Activated T-cell treated with anti-CD3 and anti-CD28 coated beads, Interleukin-2, amount 50 U/mL, for 48 hours (primary cell): ENCODE measurements at regions not wholly inside any gene's neighbourhood (a gene's known extent, or its start where the extent isn't known, plus 50 kb on each side); places are given as distances from the start of the nearest gene placed in this dataset.
"Not testable (repeated sequence)": the region's sequence is repeated elsewhere in the genome, so short reads cannot be mapped to it uniquely, and the experiment has no call there.

ENCODE experiments used
- DNase-seq, 2 experiments: peaks; one replicate each; pipeline ENCODE4 v3.0.0-alpha.2; 2020

DNA sequence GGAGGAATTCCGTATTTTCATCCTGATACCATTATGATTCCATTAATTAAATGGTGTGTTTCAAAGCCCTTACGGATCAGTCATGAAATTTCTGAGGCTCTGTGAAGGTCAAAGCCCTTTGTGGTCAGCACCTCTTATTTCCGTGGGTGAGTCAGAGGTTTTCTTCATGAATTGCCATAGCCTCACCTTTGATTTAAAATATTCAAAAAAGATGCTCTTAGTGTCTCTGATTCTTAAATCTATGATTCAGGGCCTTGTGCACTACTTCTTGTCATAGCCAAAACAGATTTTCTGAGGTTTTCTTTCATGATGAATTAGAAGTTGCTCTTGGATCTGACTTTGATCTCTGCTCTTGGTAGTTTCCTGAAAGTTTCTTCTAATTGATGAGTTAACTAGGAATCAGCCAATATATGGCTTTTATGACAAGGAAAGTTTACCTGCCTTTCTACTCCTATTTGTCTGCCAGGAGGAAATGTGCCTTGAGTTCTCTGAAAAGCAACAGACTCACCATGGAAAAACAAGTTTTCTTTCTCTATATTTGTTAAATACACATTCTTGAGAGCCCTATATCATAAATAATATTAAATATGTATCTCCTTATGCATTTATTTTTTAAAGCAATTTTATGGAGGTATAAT, 613.0 kb downstream of the UTRN start:
- no peak for DNase-seq

- no peak for DNase-seq
Observed at GRCh38 chr6:144898741-144899140, 613.6 kb downstream of the UTRN start.

DNA sequence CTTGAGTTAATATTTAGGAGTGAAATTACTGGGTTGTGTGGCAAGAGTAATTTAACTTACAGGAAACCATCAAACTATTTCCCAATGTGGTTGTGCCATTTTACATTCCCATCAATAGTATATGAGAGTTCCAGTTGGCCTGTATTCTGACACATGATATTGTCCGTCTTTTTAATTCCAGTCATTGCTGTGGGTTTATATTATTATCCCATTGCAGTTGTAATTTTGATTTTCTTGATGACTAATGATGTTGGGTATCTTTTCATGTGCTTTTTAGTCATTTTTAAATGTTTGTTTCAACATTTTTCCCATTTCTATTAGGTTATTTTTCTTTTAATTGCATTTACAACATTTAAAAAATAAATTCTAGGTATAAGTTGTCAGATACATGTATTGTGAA, 614.0 kb downstream of the UTRN start:
- no peak for DNase-seq

DNA sequence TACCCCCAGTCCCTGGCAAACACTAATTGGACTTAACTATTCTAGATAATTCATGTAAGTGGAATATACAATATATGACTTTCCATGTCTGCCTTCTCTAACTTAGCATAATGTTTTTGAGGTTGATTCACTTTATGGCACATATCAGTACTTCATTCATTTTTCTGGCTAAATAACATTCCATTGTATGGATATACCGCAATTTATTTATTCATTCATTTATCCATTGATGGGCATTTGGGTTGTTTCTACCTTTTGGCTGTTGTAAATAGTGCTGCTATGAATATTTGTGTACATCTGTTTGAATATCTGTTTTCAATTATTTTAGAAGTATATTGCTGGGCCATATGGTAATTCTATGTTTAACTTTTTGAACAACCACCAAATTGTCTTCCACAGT, 616.3 kb downstream of the UTRN start:
- DNase-seq: no peak

GRCh38 chr6:144908004-144908403, 622.9 kb downstream of the UTRN start:
- DNase-seq: no peak

- DNase-seq: no peak
Observed at GRCh38 chr6:144909753-144910285, 624.7 kb downstream of the UTRN start.

DNA sequence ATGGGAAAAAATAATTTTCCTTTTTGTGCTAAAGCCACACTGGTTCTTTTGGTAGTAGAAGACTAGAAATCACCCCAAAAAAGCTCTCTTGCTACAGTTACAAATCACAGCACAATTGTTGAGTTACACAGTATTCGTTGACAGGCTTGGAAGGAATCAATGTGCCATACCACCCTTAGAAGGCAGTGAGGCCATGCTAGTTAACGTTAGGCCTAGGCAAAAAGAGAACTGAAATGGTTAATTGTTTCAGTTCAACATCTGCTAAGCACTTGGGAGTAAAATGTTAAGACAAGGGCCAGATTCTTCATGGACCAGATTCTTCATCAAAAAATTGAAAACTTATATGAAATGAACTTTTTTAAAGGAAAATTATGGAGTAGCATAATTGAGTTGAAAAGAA, 626.2 kb downstream of the UTRN start:
- DNase-seq: no peak

DNA sequence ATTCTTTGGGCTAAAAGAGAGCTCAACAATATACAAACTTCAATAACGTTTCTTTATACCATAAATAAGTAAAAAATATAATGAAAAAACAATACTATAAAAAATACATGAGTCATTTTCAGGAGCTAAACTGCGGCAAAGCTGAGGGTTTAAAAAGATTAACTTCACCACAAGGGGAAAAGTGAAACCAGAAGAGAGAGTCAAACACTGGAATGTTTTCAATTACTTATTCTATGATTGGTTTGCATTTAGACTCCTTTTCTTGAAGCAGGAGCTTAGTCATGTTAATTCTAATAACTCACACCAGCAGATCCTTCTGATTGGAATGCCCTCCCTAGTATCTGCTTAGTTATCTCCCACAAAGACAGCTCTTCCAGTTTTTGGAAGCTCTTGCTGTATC, 627.3 kb downstream of the UTRN start:
- DNase-seq: no peak

DNA sequence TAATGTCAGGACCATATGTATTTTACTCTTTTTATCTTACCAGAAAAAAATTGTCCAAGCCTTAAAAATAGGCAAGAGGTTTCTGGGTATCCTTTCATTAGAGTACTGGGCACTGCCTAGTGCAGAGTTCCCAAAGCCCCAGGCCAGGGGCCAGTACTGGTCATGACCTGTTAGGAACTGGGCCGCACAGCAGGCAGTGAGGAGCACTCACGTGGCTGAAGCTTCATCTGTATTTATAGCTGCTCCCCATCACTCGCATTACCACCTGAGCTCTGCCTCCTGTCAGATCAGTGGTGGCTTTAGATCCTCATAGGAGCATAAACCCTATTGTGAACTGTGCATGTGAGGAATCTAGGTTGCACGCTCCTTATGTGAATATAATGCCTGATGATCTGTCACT, 632.9 kb downstream of the UTRN start:
- DNase-seq: no peak

GRCh38 chr6:144919560-144919959, 634.4 kb downstream of the UTRN start:
- no peak for DNase-seq

DNA sequence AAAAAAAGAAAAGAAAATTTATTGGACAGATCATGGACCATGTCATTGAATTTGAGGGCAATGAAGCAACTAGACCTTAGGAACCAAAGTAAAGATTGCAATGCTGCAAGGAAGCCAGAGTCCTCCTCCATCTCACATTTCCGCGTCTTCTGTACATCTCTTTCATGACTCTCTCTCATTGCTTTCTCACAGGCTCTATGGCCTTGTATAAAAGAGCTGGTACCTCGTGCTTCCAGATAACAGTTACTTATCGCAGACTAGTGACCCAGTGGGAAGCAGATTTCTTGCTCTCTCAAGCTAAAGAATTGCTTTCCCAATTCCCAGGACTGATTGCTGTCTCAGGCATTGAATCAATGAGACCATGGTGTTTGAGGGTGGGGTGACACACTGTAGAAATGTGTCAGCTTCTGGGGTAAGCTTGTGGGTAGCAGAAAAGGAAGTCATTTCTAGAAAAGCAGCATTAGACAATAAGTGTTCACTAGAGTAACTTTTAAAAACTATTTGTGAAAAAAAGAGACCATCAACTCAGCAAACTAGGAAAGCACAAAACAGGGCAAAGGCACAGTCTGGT, 635.3 kb downstream of the UTRN start:
- no peak for DNase-seq

DNA sequence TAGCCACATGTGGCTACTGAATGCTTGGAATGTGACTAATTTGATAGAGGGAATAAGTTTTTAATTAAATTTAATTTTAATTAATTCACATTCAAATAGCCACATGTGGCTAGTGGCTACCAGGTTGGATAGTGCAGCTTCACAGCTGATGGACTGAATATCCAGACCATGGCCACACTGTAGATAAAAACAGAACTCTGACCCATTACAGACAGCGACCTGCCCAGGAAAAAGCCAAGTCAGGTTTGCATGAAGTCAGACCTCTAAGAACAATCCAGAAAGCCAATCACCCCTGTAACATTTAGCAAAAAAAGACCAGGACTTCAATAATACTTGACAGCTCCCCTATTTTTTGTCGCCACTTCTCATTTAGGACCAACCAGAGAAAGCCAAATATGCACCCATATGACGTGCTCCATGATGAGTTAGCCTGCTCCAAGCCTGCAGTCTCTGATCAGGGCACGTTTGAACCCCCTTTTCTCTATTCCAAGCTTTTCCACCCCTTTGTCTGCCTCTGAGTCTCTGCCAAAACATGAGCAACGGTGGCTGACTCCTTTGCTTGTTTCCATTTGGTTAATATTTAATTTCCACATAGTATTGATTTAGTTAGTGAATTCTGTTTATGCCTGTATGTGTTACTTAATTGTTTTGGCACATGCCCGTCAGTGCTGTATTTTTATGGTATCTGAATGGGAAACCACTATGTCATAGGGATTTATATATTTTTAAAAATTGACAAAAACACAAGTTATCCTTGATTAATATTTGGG, 636.3 kb downstream of the UTRN start:
- no peak for DNase-seq

DNA sequence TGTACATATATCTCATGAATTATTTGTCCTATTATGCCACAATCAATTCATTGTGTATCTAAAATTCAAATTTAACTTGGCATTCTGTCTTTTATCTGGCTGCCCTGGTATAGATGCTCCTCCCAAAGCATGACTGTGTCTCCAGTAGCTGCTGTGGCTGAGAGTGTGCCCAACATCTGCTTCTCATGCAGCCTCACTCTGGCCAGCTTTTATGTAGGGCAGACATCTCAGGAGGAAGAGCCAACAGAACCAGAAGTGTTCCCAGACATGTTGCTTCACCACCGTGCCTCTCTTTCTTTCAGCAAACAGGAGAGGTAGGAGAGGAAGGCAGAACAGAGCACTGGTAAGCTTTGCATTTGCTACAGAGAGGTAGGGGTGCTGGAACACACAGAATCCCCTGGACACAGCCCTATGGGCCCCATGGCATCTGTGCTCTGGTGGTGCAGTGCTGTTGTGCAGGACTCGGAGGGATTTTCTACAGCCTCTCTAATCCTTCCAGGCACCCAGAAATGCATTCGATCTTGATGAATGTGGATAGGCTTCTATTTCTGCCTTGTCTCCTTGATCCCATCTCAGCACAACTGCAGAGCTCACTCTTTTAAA, 637.1 kb downstream of the UTRN start:
- DNase-seq: no peak

- DNase-seq: not testable (repeated sequence)
Observed at GRCh38 chr6:144922771-144923490, 637.8 kb downstream of the UTRN start.

- not testable (repeated sequence) for DNase-seq
Observed at GRCh38 chr6:144923491-144923787, 638.3 kb downstream of the UTRN start.

GRCh38 chr6:144928847-144929246, 643.7 kb downstream of the UTRN start:
- DNase-seq: no peak

DNA sequence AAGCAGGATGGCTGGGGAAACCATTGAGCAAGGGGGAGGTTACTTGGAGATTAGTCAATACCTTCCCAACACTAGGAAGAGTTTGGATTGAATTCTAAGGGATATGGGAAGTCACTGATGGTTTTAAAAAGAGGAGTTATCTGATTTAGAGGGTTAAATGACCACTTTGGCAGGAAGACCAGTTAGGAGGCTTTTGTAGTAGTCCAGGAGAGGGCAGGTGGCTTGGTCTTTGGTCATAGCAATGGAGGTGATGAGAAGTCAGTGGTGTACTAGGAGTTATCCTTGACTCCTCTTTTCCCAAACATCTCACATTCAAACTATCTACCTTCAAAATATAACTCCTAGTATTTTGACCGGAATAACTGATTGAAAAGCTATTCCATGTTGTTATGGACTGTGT, 644.1 kb downstream of the UTRN start:
- DNase-seq: no peak

DNA sequence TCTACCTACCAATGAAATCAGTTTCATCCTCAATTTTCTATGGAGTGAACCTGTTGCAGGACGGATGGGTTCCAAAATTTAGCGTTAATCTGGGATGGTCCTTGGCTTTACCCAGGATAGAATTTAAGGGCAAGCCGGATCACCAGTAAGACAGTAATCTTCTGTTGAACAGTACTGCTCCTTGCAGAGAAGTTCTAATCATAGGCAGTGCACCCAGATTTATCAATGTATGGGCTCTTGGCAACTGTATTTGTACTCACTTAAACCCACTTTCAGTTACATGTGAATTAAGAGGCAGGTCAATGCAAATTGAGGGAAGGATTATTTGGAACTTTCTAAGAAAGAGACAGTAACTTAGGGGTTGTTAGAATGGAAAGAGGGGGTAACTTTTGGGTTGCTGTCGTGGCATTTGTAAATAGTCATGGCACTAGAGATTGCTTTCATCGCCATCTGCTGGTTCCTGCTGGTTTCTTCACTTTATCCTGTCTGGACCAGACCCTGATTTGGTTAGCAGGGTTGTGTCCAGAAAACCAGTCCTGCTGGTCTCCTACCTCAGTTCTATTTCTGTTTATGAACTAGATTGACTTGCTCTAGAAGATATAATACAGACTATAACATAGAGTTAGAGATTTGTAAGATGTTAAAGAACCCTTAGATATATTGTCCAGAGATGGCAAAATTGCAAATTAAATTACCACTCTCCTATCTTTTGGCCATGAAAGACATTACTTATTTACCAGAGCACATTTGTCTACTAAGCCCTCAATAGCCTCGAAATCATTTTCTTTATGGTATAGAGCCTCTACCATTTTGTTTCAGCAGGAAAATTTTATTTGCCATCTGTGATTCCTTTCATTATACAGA, 646.3 kb downstream of the UTRN start:
- peak; percentile 42 to 50 for DNase-seq

DNA sequence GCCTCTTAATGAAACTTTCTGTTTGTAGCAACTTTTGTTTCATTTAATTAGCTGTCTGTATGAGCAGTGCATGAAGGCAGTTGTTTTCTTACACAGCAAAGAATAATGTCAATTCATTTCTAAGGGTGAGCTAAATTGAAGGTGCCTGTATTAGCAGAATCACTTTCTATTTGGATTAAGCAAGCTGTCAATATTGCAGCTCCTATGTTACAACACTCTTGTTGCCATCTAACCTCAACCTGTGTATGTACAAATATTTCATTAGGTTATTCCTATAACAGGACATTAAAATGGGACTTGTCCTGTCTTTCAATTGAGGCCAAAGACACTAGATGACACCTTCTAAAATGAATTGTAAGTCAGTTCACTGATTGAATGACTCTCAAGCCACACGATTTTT, 647.5 kb downstream of the UTRN start:
- no peak for DNase-seq

GRCh38 chr6:144935181-144935580, 650.0 kb downstream of the UTRN start:
- DNase-seq: no peak

GRCh38 chr6:144935661-144936060, 650.5 kb downstream of the UTRN start:
- no peak for DNase-seq

DNA sequence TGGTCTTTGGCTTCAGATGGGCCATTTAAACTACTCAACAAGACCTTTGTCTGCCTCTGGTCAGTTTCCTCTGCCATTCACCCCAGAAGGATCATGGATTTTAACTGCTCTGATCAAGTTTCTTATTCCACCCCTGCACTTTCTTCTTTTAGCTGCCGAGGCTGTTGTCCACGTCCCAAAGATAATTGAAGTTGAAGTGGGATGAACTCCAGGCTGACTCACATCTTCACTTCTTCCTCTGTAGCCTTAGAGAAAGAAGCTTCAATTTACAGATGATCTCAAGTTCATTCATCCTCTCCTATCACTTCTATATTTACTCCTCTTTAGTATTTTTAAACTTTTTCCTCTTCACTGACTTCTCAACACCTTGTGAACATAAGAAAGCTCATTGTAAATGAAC, 651.6 kb downstream of the UTRN start:
- DNase-seq: no peak
